Ishikawa (cell line): ENCODE measurements at regions not wholly inside any gene's neighbourhood (a gene's known extent, or its start where the extent isn't known, plus 50 kb on each side); places are given as distances from the start of the nearest gene placed in this dataset.

Experiments used
- EP300 ChIP-seq: IDR thresholded peaks from 2 replicates; pipeline ENCODE4 v1.6.1; 2012; ENCODE audit warnings: borderline replicate concordance
- NFIC ChIP-seq: IDR thresholded peaks from 2 replicates; pipeline ENCODE4 v1.6.1; 2012
- RAD21 ChIP-seq: IDR thresholded peaks from 2 replicates; pipeline ENCODE4 v1.6.1; 2012; ENCODE audit warnings: low read depth
- REST ChIP-seq: IDR thresholded peaks from 2 replicates; pipeline ENCODE4 v1.6.1; 2012; ENCODE audit warnings: low read depth, mild to moderate bottlenecking
- TAF1 ChIP-seq: IDR thresholded peaks from 2 replicates; pipeline ENCODE4 v1.6.1; 2012; ENCODE audit warnings: low read depth, mild to moderate bottlenecking
- TCF12 ChIP-seq: IDR thresholded peaks from 2 replicates; pipeline ENCODE4 v1.6.1; 2012; ENCODE audit warnings: low read depth
- TEAD4 ChIP-seq: IDR thresholded peaks from 2 replicates; pipeline ENCODE4 v1.6.1; 2012
- TF ChIP-seq, protein P1 (sequence below): IDR thresholded peaks from 2 replicates; pipeline ENCODE4 v1.6.1; 2012

- TF ChIP-seq TAF1 (no peak), TEAD4 (no peak), TCF12 (no peak), REST (no peak), EP300 (no peak), RAD21 (no peak), NFIC (no peak)
- TF ChIP-seq, protein P1, sequence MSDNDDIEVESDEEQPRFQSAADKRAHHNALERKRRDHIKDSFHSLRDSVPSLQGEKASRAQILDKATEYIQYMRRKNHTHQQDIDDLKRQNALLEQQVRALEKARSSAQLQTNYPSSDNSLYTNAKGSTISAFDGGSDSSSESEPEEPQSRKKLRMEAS: no peak
Observed at GRCh38 chr6:20025681-20026080, 186.6 kb downstream of the MBOAT1 start.
